Activated B cell treated with CpG ODN at 0.5 μM for 24 hours (primary cell): ENCODE measurements at regions not wholly inside any gene's neighbourhood (a gene's known extent, or its start where the extent isn't known, plus 50 kb on each side); places are given as distances from the start of the nearest gene placed in this dataset.

Experiments
- ATAC-seq: fragments of 200-7000 bp; cut with Tn5 transposase; one replicate; pipeline ENCODE4 v1.10.0; 2021; ENCODE audit warnings: low read depth, mild to moderate bottlenecking, moderate library complexity
- CTCF ChIA-PET: fragments of 350-600 bp; sonication (Branson Sonifier 250); formaldehyde crosslinking; loops from one replicate; lab custom pipeline; 2021; ENCODE audit warnings: antibody characterized with exemption; lab: Charles Lee
- POLR2A ChIA-PET: fragments of 350-600 bp; sonication (Branson Sonifier 250); formaldehyde crosslinking; loops from one replicate; lab custom pipeline; 2021; ENCODE audit warnings: antibody characterized with exemption; lab: Charles Lee
- DNase-seq: peaks from one replicate; pipeline ENCODE4 v3.0.0; 2022
- H3K27ac Mint-ChIP-seq: one replicate; pipeline ENCODE4 v1.8.0; 2020; ENCODE audit warnings: mixed read lengths
- H3K27me3 Mint-ChIP-seq: one replicate; pipeline ENCODE4 v1.8.0; 2021; ENCODE audit warnings: mixed read lengths
- H3K36me3 Mint-ChIP-seq: one replicate; pipeline ENCODE4 v1.8.0; 2021; ENCODE audit warnings: low read depth, mixed read lengths
- H3K4me1 Mint-ChIP-seq: one replicate; pipeline ENCODE4 v1.8.0; 2021; ENCODE audit warnings: mixed read lengths
- H3K4me3 Mint-ChIP-seq: one replicate; pipeline ENCODE4 v1.8.0; 2020; ENCODE audit warnings: mild to moderate bottlenecking, mixed read lengths
- H3K9me3 Mint-ChIP-seq: one replicate; pipeline ENCODE4 v1.8.0; 2020; ENCODE audit warnings: mixed read lengths
- CTCF ChIP-seq: fragments of 200-600 bp; IDR thresholded peaks from one replicate; pipeline ENCODE4 v1.8.0; 2022; ENCODE audit warnings: antibody characterized with exemption, mild to moderate bottlenecking
- intact Hi-C: fragments of 100-400 bp; cut with micrococcal nuclease; formaldehyde crosslinking; loops from one replicate; pipeline ENCODE4 v1.15.1; 2024

DNA sequence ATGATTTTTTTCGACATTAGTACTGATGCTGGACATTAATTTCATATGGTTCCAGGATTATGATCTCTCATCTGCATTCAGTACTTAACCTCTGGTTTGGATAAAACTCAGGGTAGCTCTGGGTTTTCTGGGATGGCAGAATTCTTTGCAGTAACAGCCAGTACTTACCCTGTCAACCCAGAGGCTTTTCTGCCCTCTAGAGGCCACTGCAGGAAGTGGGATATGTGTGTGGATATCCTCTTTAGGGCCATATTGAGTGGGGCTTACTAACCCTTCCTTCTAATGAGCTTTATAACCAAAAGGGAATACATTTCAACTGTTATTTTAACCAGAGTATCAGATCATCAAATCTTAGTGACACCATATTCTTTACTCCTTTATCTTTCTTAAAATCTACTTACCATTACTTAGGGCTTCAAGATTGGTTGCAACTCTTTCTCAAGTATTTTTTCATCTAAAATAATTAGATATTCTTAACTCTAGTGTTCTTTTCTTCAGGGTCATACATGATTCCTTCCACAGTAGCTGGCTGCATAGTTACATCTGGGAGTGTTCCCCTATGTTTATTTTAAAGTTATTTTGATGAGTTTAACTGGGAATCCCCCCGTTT lies 488.0 kb upstream of the STXBP6 start:
- no peaks in the 10 kb centered on the region for H3K36me3 Mint-ChIP-seq
- H3K4me1 Mint-ChIP-seq = no peaks in the 10 kb centered on the region
- peaks cover 9% of the 10 kb centered on the region for H3K9me3 Mint-ChIP-seq
- no peak overlapping the region for H3K4me3 Mint-ChIP-seq
- POLR2A ChIA-PET = no interaction called here
- H3K27ac Mint-ChIP-seq = no peak overlapping the region
- no peak for TF ChIP-seq CTCF
- intact Hi-C loops = no loop called here
- CTCF ChIA-PET = no interaction called here
- no peak for DNase-seq
- no peaks in the 10 kb centered on the region for H3K27me3 Mint-ChIP-seq
- ATAC-seq = no peak

DNA sequence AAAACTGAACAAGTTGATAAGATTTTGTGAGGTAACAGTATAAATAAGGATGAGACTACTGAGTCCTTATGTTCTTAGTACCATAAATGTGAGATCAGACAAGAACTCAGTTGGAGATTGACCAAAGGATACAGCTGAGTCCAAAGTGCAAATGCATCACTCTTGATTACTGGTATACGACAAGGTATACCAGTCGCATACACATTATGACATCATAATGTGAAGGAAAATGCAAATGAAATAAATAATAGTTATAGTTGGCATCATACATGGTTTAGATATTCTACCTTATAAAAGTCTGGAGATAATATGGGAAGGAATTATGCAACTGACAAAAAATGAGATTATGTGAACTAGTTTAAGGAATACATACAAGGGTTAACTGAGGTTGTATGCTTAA lies 476.3 kb upstream of the STXBP6 start:
- Mint-ChIP-seq H3K27me3 (no peaks in the 10 kb centered on the region), H3K36me3 (no peaks in the 10 kb centered on the region), H3K27ac (no peak overlapping the region), H3K4me1 (no peaks in the 10 kb centered on the region), H3K9me3 (peaks cover 3% of the 10 kb centered on the region), H3K4me3 (no peak overlapping the region)
- no peak for TF ChIP-seq CTCF
- ATAC-seq (no peak), DNase-seq (no peak)
- intact Hi-C loops = no loop called here
- ChIA-PET CTCF (no interaction called here), POLR2A (no interaction called here)

DNA sequence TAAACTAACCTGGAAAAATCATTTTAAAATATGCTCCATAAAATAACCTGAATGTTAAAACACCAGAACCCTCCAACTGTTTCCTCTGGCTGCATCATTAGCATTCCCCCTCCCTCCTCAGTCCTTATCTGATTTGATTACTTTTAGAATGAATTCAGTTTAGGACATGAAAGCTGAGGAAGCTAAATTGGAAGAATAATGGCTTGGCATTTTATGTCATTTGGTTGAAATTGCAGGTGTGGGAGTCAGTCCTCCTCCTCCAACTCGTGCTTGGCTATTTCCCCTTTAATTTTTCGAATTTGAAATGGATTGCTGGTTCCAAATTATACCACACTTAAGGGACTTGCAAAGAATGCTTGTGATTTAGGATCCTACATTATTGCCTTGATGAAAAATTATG lies 473.0 kb upstream of the STXBP6 start:
- Mint-ChIP-seq H3K9me3 (peaks cover 3% of the 10 kb centered on the region), H3K27me3 (no peaks in the 10 kb centered on the region), H3K27ac (no peak overlapping the region), H3K4me3 (no peak overlapping the region), H3K4me1 (no peaks in the 10 kb centered on the region), H3K36me3 (no peaks in the 10 kb centered on the region)
- ATAC-seq = no peak
- CTCF ChIA-PET = no interaction called here
- intact Hi-C loops = no loop called here
- POLR2A ChIA-PET = no interaction called here
- TF ChIP-seq CTCF = no peak
- DNase-seq = no peak

GRCh38 chr14:25522116-25522515 lies 472.2 kb upstream of the STXBP6 start:
- Mint-ChIP-seq H3K4me1 (no peaks in the 10 kb centered on the region), H3K4me3 (no peak overlapping the region), H3K27ac (no peak overlapping the region), H3K36me3 (no peaks in the 10 kb centered on the region), H3K9me3 (peaks cover 3% of the 10 kb centered on the region), H3K27me3 (no peaks in the 10 kb centered on the region)
- DNase-seq (no peak), ATAC-seq (no peak)
- no peak for TF ChIP-seq CTCF
- intact Hi-C loops = no loop called here
- CTCF ChIA-PET = no interaction called here
- POLR2A ChIA-PET = no interaction called here

DNA sequence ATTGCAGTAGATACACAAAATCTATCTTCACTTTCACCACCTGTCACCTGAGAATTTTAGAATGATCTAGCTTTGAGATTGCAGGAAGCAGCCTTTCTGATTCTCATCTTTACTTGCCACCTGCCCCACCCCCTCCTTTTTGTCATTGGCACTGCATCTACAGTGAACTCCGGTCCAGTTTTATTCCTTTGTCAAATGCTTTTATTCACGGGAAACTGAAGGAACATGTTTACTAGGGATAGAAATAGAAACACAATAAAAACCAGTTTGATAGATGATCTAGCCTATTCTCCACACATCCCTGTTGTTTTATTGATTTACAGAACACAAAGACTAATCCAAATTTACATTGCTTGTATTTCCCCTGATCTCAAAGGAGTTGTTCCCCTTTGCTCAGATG lies 471.7 kb upstream of the STXBP6 start:
- no peak overlapping the region for H3K4me3 Mint-ChIP-seq
- H3K27ac Mint-ChIP-seq = no peak overlapping the region
- DNase-seq (no peak), ATAC-seq (no peak)
- CTCF ChIA-PET = no interaction called here
- TF ChIP-seq CTCF = no peak
- intact Hi-C loops = no loop called here
- peaks cover 3% of the 10 kb centered on the region for H3K9me3 Mint-ChIP-seq
- H3K4me1 Mint-ChIP-seq = no peaks in the 10 kb centered on the region
- no peaks in the 10 kb centered on the region for H3K27me3 Mint-ChIP-seq
- POLR2A ChIA-PET = no interaction called here
- no peaks in the 10 kb centered on the region for H3K36me3 Mint-ChIP-seq
